GM12892 (cell line): ENCODE measurements at regions not wholly inside any gene's neighbourhood (a gene's known extent, or its start where the extent isn't known, plus 50 kb on each side); places are given as distances from the start of the nearest gene placed in this dataset.

Experiments
- POLR2A ChIP-seq: IDR thresholded peaks from 2 replicates; pipeline ENCODE4 v1.6.1; 2011; ENCODE audit warnings: low read depth, low read length, control low read depth
- TAF1 ChIP-seq: IDR thresholded peaks from 2 replicates; pipeline ENCODE4 v1.6.1; 2011; ENCODE audit warnings: low read depth, mild to moderate bottlenecking, control low read depth, low read length, borderline replicate concordance

DNA sequence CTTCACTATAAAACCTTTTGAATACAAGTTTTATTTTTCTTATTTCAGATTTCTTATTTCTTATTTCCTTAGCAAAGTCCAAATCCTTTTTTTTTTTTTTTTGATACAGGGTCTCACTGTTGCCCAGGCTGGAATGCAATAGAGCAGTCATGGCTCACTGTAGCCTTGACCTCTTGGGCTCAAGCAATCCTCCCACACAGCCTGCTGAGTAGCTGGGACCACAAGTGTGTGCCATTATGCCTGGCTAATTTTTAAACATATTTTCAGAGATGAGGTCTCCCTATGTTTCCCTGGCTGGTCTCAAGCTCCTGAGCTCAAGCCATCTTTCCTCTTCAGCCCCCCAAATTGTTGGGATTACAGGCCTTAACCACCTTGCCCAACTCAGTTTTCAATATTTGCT lies 334.3 kb downstream of the DLEU7 start:
- TF ChIP-seq POLR2A (no peak), TAF1 (no peak)
